ENCODE measurements at regions not wholly inside any gene's neighbourhood (a gene's known extent, or its start where the extent isn't known, plus 50 kb on each side); places are given as distances from the start of the nearest gene placed in this dataset.

DNA sequence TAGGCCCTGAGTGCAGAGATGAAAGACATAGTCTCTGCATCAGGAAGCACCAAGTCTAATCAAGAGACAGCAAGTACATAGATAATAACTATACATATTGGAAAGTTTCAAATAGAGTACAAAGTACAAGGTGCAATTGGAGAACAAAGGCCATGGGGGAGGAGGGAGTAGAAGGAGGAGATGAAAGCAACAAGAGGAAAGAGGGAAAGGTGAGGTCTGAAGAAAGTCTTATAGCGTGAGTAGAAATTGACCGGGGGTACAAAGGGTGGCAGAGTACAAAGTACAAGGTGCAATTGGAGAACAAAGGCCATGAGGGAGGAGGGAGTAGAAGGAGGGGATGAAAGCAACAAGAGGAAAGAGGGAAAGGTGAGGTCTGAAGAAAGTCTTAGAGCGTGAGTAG is 244.2 kb upstream of the JUN start:
- TF ChIP-seq, protein P1, sequence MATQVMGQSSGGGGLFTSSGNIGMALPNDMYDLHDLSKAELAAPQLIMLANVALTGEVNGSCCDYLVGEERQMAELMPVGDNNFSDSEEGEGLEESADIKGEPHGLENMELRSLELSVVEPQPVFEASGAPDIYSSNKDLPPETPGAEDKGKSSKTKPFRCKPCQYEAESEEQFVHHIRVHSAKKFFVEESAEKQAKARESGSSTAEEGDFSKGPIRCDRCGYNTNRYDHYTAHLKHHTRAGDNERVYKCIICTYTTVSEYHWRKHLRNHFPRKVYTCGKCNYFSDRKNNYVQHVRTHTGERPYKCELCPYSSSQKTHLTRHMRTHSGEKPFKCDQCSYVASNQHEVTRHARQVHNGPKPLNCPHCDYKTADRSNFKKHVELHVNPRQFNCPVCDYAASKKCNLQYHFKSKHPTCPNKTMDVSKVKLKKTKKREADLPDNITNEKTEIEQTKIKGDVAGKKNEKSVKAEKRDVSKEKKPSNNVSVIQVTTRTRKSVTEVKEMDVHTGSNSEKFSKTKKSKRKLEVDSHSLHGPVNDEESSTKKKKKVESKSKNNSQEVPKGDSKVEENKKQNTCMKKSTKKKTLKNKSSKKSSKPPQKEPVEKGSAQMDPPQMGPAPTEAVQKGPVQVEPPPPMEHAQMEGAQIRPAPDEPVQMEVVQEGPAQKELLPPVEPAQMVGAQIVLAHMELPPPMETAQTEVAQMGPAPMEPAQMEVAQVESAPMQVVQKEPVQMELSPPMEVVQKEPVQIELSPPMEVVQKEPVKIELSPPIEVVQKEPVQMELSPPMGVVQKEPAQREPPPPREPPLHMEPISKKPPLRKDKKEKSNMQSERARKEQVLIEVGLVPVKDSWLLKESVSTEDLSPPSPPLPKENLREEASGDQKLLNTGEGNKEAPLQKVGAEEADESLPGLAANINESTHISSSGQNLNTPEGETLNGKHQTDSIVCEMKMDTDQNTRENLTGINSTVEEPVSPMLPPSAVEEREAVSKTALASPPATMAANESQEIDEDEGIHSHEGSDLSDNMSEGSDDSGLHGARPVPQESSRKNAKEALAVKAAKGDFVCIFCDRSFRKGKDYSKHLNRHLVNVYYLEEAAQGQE (IDR thresholded peaks at IDR 0.05; ENCODE audit: low read depth) = no peak
- TF ChIP-seq EGR1 (IDR thresholded peaks at IDR 0.05) = no peak
- no peak for TF ChIP-seq ZBTB7A (IDR thresholded peaks at IDR 0.05; ENCODE audit: low read depth)
- no peak for TF ChIP-seq FOXM1 (IDR thresholded peaks at IDR 0.05; ENCODE audit: borderline replicate concordance, low read depth)
- no peak for TF ChIP-seq RAD21 (IDR thresholded peaks at IDR 0.05; ENCODE audit: low read depth)
- TF ChIP-seq, protein P2, sequence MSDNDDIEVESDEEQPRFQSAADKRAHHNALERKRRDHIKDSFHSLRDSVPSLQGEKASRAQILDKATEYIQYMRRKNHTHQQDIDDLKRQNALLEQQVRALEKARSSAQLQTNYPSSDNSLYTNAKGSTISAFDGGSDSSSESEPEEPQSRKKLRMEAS (IDR thresholded peaks at IDR 0.05) = no peak
- no peak for TF ChIP-seq YY1 (IDR thresholded peaks at IDR 0.05; ENCODE audit: low read depth)
- TF ChIP-seq CEBPB (IDR thresholded peaks at IDR 0.05) = no peak

DNA sequence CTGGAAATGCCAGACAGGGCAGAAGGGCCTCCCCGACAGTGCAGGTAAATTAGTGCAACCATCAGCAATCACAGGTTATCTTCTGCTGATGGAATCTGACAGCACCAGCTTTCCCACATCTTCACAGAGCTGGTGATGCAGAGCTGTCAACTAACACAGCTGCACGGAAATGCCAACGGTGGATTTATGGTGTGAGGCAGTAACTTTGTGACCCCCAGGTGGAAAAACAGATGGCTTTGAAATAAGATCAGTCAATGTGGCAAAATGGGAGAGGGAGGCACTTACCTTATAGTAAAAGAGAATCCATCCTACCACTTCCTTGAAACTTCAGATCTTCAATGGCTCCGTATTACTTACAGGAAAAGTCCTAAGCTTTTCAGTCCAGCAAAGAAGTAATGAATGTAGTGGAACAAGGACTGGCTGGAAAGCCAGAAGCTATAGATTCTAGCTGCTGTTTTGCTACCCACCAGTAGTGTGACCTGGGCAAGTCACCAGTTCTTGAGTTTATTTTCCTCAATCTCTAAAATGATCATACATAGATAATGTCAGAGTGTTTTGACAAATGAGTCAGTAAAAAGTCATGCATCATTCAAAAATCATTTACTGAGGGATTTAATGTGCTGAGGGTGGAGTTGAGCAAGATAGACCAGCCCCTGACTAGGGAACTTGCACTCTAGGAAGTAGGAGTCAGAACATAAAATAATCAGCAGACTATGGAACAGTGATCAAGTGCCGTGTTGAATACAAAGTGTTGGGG is 245.7 kb upstream of the JUN start:
- TF ChIP-seq RAD21 (IDR thresholded peaks at IDR 0.05; ENCODE audit: low read depth) (no peak), TEAD4 (IDR thresholded peaks at IDR 0.05) (no peak), YY1 (IDR thresholded peaks at IDR 0.05; ENCODE audit: low read depth) (no peak), TAF1 (IDR thresholded peaks at IDR 0.05; ENCODE audit: low read depth) (no peak), FOXM1 (IDR thresholded peaks at IDR 0.05; ENCODE audit: borderline replicate concordance, low read depth) (no peak), CEBPB (IDR thresholded peaks at IDR 0.05) (no peak), EP300 (IDR thresholded peaks at IDR 0.05; ENCODE audit: borderline replicate concordance) (no peak), NFIC (IDR thresholded peaks at IDR 0.05) (no peak), CREB1 (IDR thresholded peaks at IDR 0.05; ENCODE audit: low read depth) (no peak), ZBTB7A (IDR thresholded peaks at IDR 0.05; ENCODE audit: low read depth) (no peak), TCF12 (IDR thresholded peaks at IDR 0.05; ENCODE audit: low read depth) (no peak), EGR1 (IDR thresholded peaks at IDR 0.05) (no peak)
- TF ChIP-seq, protein P1 (IDR thresholded peaks at IDR 0.05; ENCODE audit: low read depth) = no peak
- TF ChIP-seq, protein P3, sequence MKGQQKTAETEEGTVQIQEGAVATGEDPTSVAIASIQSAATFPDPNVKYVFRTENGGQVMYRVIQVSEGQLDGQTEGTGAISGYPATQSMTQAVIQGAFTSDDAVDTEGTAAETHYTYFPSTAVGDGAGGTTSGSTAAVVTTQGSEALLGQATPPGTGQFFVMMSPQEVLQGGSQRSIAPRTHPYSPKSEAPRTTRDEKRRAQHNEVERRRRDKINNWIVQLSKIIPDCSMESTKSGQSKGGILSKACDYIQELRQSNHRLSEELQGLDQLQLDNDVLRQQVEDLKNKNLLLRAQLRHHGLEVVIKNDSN (IDR thresholded peaks at IDR 0.05) = no peak
- TF ChIP-seq, protein P2 (IDR thresholded peaks at IDR 0.05) = no peak

- no peak for TF ChIP-seq TAF1 (IDR thresholded peaks at IDR 0.05; ENCODE audit: low read depth)
- TF ChIP-seq CREB1 (IDR thresholded peaks at IDR 0.05; ENCODE audit: low read depth) = no peak
- TF ChIP-seq YY1 (IDR thresholded peaks at IDR 0.05; ENCODE audit: low read depth) = no peak
- TF ChIP-seq EGR1 (IDR thresholded peaks at IDR 0.05) = no peak
- TF ChIP-seq RAD21 (IDR thresholded peaks at IDR 0.05; ENCODE audit: low read depth) = no peak
- TF ChIP-seq TCF12 (IDR thresholded peaks at IDR 0.05; ENCODE audit: low read depth) = no peak
- no peak for TF ChIP-seq NFIC (IDR thresholded peaks at IDR 0.05)
- no peak for TF ChIP-seq CEBPB (IDR thresholded peaks at IDR 0.05)
- TF ChIP-seq, protein P2 (IDR thresholded peaks at IDR 0.05) = no peak
- no peak for TF ChIP-seq FOXM1 (IDR thresholded peaks at IDR 0.05; ENCODE audit: borderline replicate concordance, low read depth)
- TF ChIP-seq, protein P1 (IDR thresholded peaks at IDR 0.05; ENCODE audit: low read depth) = no peak
These were observed 248.4 kb upstream of the JUN start for GRCh38 chr1:59032228-59032627.

- TF ChIP-seq NFIC (IDR thresholded peaks at IDR 0.05) (no peak), ZBTB7A (IDR thresholded peaks at IDR 0.05; ENCODE audit: low read depth) (no peak), TEAD4 (IDR thresholded peaks at IDR 0.05) (no peak), CEBPB (IDR thresholded peaks at IDR 0.05) (no peak), TCF12 (IDR thresholded peaks at IDR 0.05; ENCODE audit: low read depth) (no peak), EGR1 (IDR thresholded peaks at IDR 0.05) (no peak), FOXM1 (IDR thresholded peaks at IDR 0.05; ENCODE audit: borderline replicate concordance, low read depth) (no peak)
- TF ChIP-seq, protein P1 (IDR thresholded peaks at IDR 0.05; ENCODE audit: low read depth) = no peak
- TF ChIP-seq, protein P3 (IDR thresholded peaks at IDR 0.05) = no peak
These were observed 249.9 kb upstream of the JUN start for GRCh38 chr1:59033761-59034160.

All from Ishikawa (cell line).